Fibroblast of pulmonary artery (primary cell): ENCODE measurements at regions not wholly inside any gene's neighbourhood (a gene's known extent, or its start where the extent isn't known, plus 50 kb on each side); places are given as distances from the start of the nearest gene placed in this dataset.

Experiments used
- DNase-seq: peaks from one replicate; pipeline ENCODE4 v3.0.0-alpha.2; 2010; ENCODE audit warnings: low read depth
- H3K4me3 ChIP-seq: replicated peaks from 2 replicates; pipeline ENCODE4 v1.5.1; 2011; ENCODE audit warnings: low read depth, mild to moderate bottlenecking, control low read depth, low read length, moderate library complexity
- TF ChIP-seq, protein P1 (sequence below): IDR thresholded peaks from 2 replicates; pipeline ENCODE4 v1.5.1; 2011; ENCODE audit warnings: mild to moderate bottlenecking, control low read depth, low read length, inconsistent platforms; ENCODE audit errors: missing control alignments

DNA sequence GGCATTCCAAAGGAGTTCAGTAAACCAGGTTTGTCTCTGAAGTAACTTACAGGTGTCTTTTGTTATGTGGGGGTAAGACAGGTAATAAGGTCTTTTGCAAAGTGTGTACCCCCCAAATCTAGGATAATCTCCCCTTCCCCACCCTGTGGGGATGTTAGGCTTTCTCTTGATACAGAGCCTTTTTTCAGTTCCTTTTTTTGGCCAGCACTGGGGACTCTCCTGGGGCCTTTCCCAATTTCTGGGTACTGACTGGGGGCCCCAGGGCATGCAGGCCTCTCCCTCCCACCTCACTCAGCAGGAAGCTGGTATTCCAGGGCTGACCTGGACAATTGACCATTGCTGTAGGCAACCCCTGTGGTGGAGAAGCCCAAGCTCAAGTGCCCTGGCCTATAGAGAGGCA, 84.3 kb upstream of the IRX6 start:
- no peak for DNase-seq
- H3K4me3 ChIP-seq: no peak overlapping the region
- TF ChIP-seq, protein P1, sequence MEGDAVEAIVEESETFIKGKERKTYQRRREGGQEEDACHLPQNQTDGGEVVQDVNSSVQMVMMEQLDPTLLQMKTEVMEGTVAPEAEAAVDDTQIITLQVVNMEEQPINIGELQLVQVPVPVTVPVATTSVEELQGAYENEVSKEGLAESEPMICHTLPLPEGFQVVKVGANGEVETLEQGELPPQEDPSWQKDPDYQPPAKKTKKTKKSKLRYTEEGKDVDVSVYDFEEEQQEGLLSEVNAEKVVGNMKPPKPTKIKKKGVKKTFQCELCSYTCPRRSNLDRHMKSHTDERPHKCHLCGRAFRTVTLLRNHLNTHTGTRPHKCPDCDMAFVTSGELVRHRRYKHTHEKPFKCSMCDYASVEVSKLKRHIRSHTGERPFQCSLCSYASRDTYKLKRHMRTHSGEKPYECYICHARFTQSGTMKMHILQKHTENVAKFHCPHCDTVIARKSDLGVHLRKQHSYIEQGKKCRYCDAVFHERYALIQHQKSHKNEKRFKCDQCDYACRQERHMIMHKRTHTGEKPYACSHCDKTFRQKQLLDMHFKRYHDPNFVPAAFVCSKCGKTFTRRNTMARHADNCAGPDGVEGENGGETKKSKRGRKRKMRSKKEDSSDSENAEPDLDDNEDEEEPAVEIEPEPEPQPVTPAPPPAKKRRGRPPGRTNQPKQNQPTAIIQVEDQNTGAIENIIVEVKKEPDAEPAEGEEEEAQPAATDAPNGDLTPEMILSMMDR: no peak

GRCh38 chr16:55240888-55241287, 83.1 kb upstream of the IRX6 start:
- TF ChIP-seq, protein P1: no peak
- no peak for DNase-seq
- no peak overlapping the region for H3K4me3 ChIP-seq

GRCh38 chr16:55242667-55243066, 81.3 kb upstream of the IRX6 start:
- H3K4me3 ChIP-seq: no peak overlapping the region
- TF ChIP-seq, protein P1: no peak
- no peak for DNase-seq

- TF ChIP-seq, protein P1: no peak
- no peak for DNase-seq
- no peak overlapping the region for H3K4me3 ChIP-seq
Measured at GRCh38 chr16:55248058-55248457, 75.9 kb upstream of the IRX6 start.

DNA sequence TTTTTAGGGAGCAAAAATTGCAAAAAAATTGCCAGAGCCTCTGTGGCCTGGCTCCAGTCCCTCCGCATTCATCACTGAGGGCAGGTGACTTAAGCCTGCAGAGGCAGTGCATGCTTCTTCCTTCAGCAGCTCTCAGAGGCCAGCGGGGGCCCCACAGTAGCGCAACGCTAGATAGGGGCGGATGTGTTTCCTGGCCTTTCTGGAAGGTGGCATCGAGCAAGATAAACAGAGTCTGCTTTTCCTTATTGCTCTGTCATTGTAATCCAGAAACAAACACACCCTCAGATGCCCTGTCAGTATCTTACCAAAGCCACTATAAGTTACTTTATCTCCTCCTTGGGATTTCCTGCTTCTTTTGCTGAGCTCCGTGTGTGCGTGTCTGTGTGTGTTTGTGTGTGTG, 75.5 kb upstream of the IRX6 start:
- TF ChIP-seq, protein P1: no peak
- H3K4me3 ChIP-seq: no peak overlapping the region
- no peak for DNase-seq

- DNase-seq: no peak
- TF ChIP-seq, protein P1: no peak
- no peak overlapping the region for H3K4me3 ChIP-seq
Measured at GRCh38 chr16:55249361-55249760, 74.6 kb upstream of the IRX6 start.

- H3K4me3 ChIP-seq: no peak overlapping the region
- TF ChIP-seq, protein P1: no peak
- no peak for DNase-seq
Measured at GRCh38 chr16:55249936-55250335, 74.1 kb upstream of the IRX6 start.
